HG03521 (cell line): ENCODE measurements at regions not wholly inside any gene's neighbourhood (a gene's known extent, or its start where the extent isn't known, plus 50 kb on each side); places are given as distances from the start of the nearest gene placed in this dataset.

ENCODE experiments used
- ATAC-seq: cut with Tn5 transposase; IDR thresholded peaks from one replicate; pipeline ENCODE4 v1.9.1; 2021; ENCODE audit warnings: mild to moderate bottlenecking, moderate library complexity; ENCODE audit not compliant: unreplicated experiment

GRCh38 chr1:83103341-83103740 is 895.6 kb downstream of the TTLL7 start:
- ATAC-seq = no peak

GRCh38 chr1:83102630-83103071 is 896.3 kb downstream of the TTLL7 start:
- ATAC-seq = no peak

GRCh38 chr1:83101406-83101805 is 897.5 kb downstream of the TTLL7 start:
- no peak for ATAC-seq

GRCh38 chr1:83100133-83100532 is 898.8 kb downstream of the TTLL7 start:
- no peak for ATAC-seq

- ATAC-seq = no peak
Observed at GRCh38 chr1:83098791-83099190, 900.1 kb downstream of the TTLL7 start.

GRCh38 chr1:83098131-83098530 is 900.8 kb downstream of the TTLL7 start:
- ATAC-seq = no peak

- no peak for ATAC-seq
Observed at GRCh38 chr1:83097715-83098114, 901.2 kb downstream of the TTLL7 start.

GRCh38 chr1:83095570-83095969 is 903.4 kb downstream of the TTLL7 start:
- ATAC-seq = no peak

GRCh38 chr1:83090195-83090594 is 908.7 kb downstream of the TTLL7 start:
- ATAC-seq = no peak

GRCh38 chr1:83087851-83088250 is 911.1 kb downstream of the TTLL7 start:
- no peak for ATAC-seq

- ATAC-seq = no peak
Observed at GRCh38 chr1:83086986-83087512, 911.9 kb downstream of the TTLL7 start.

GRCh38 chr1:83086346-83086745 is 912.6 kb downstream of the TTLL7 start:
- no peak for ATAC-seq

GRCh38 chr1:83083589-83084224 is 915.2 kb downstream of the TTLL7 start:
- no peak for ATAC-seq

- ATAC-seq = no peak
Observed at GRCh38 chr1:83077411-83077810, 921.5 kb downstream of the TTLL7 start.

GRCh38 chr1:83075107-83075506 is 923.8 kb downstream of the TTLL7 start:
- no peak for ATAC-seq

GRCh38 chr1:83067954-83068353 is 931.0 kb downstream of the TTLL7 start:
- ATAC-seq = no peak

GRCh38 chr1:83065952-83066727 is 932.8 kb downstream of the TTLL7 start:
- ATAC-seq = no peak

GRCh38 chr1:83064589-83065242 is 934.2 kb downstream of the TTLL7 start:
- ATAC-seq = no peak

GRCh38 chr1:83060651-83061390 is 938.1 kb downstream of the TTLL7 start:
- ATAC-seq = no peak

- ATAC-seq = no peak
Observed at GRCh38 chr1:83060221-83060620, 938.7 kb downstream of the TTLL7 start.

- no peak for ATAC-seq
Observed at GRCh38 chr1:83058327-83058726, 940.6 kb downstream of the TTLL7 start.
